Endothelial cell (in vitro differentiated cells): ENCODE measurements at regions not wholly inside any gene's neighbourhood (a gene's known extent, or its start where the extent isn't known, plus 50 kb on each side); places are given as distances from the start of the nearest gene placed in this dataset.
"Not testable (repeated sequence)": the region's sequence is repeated elsewhere in the genome, so short reads cannot be mapped to it uniquely, and the experiment has no call there.

Experiments
- DNase-seq: peaks from one replicate; pipeline ENCODE4 v3.0.0; 2021; ENCODE audit warnings: low spot score
- H3K27ac Mint-ChIP-seq: one replicate; pipeline ENCODE4 v1.8.0; 2021; ENCODE audit warnings: mixed read lengths, inconsistent platforms; ENCODE audit not compliant: unreplicated experiment
- H3K27me3 Mint-ChIP-seq: one replicate; pipeline ENCODE4 v1.8.0; 2021; ENCODE audit warnings: mild to moderate bottlenecking, moderate library complexity, mixed read lengths, inconsistent platforms; ENCODE audit not compliant: unreplicated experiment
- H3K36me3 Mint-ChIP-seq: one replicate; pipeline ENCODE4 v1.8.0; 2021; ENCODE audit warnings: mild to moderate bottlenecking, low read depth, mixed read lengths, inconsistent platforms; ENCODE audit not compliant: unreplicated experiment
- H3K4me1 Mint-ChIP-seq: one replicate; pipeline ENCODE4 v1.8.0; 2021; ENCODE audit warnings: mild to moderate bottlenecking, mixed read lengths, inconsistent platforms; ENCODE audit not compliant: unreplicated experiment
- H3K4me3 Mint-ChIP-seq: one replicate; pipeline ENCODE4 v1.8.0; 2021; ENCODE audit warnings: mild to moderate bottlenecking, mixed read lengths, inconsistent platforms; ENCODE audit not compliant: unreplicated experiment
- H3K9me3 Mint-ChIP-seq: one replicate; pipeline ENCODE4 v1.8.0; 2021; ENCODE audit warnings: mixed read lengths, inconsistent platforms; ENCODE audit not compliant: unreplicated experiment
- TF ChIP-seq, protein P1 (sequence below): fragments of 200-600 bp; sonication (generic); IDR thresholded peaks from one replicate; pipeline ENCODE4 v1.5.0; 2021; ENCODE audit warnings: antibody characterized with exemption; ENCODE audit not compliant: unreplicated experiment

DNA sequence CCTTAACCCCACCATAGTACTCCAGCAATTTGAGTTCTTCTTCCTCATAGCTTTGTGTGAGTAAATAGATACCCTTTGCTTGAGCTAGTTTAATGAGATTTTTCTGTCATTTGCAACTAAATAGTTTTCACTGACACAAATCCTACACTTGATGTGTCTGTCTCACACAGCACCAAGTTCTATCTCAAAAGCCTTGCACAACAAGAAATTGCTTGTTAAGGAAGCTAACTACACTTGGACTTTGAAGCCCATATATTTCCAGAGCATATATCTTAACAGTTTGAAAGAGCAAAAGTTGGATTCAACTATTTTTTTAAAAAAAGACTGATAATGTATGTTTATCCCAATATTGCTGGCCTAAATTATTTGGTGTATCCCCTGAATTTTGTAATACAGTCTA lies 459.2 kb downstream of the ACTL7B start:
- no peaks in the 10 kb centered on the region for H3K9me3 Mint-ChIP-seq
- H3K27ac Mint-ChIP-seq, result no peak overlapping the region
- H3K4me3 Mint-ChIP-seq, result no peak overlapping the region
- DNase-seq, result no peak
- H3K4me1 Mint-ChIP-seq, result no peaks in the 10 kb centered on the region
- TF ChIP-seq, protein P1, sequence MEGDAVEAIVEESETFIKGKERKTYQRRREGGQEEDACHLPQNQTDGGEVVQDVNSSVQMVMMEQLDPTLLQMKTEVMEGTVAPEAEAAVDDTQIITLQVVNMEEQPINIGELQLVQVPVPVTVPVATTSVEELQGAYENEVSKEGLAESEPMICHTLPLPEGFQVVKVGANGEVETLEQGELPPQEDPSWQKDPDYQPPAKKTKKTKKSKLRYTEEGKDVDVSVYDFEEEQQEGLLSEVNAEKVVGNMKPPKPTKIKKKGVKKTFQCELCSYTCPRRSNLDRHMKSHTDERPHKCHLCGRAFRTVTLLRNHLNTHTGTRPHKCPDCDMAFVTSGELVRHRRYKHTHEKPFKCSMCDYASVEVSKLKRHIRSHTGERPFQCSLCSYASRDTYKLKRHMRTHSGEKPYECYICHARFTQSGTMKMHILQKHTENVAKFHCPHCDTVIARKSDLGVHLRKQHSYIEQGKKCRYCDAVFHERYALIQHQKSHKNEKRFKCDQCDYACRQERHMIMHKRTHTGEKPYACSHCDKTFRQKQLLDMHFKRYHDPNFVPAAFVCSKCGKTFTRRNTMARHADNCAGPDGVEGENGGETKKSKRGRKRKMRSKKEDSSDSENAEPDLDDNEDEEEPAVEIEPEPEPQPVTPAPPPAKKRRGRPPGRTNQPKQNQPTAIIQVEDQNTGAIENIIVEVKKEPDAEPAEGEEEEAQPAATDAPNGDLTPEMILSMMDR, result no peak
- H3K27me3 Mint-ChIP-seq, result no peaks in the 10 kb centered on the region
- H3K36me3 Mint-ChIP-seq, result no peaks in the 10 kb centered on the region

DNA sequence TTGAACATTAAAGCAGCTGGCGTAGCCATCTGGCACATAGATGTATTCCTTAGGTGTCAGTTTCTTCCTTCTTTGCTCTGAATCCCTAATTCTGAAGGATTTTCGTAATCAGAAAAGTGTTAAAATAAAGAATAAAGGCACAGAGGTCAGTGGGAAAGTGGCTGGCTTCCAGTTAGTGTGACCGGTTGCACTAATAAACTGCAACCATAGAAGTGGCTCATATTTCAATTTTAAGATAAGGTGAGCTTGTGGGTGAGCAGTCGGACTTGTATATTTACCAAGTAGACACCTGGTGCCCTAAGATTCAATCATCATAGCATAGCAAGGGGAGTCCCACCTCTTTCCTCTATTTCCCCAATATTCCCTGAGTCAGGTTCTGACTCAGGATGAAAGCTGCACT lies 459.6 kb downstream of the ACTL7B start:
- no peaks in the 10 kb centered on the region for H3K27me3 Mint-ChIP-seq
- TF ChIP-seq, protein P1, result no peak
- H3K27ac Mint-ChIP-seq, result no peak overlapping the region
- DNase-seq, result no peak
- H3K4me1 Mint-ChIP-seq, result no peaks in the 10 kb centered on the region
- no peak overlapping the region for H3K4me3 Mint-ChIP-seq
- H3K9me3 Mint-ChIP-seq, result no peaks in the 10 kb centered on the region
- no peaks in the 10 kb centered on the region for H3K36me3 Mint-ChIP-seq

DNA sequence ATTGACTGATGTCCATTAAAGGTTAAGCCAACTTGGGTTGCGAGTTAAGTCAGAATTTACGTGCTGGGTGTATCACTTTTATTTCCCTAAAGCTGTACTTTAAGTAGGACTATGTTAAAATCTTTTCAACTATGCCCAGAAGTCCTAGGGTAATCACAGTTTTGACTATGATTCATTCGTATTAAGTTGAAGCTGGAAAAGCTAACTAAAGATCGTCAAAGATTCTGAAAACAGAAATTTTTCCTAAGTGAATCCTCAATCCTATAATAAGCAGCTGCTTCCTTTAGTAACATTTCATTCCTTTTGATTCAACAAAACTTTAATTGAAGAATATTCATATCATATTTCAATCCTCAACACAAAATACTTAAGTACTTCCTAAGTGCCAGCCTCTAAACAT lies 460.4 kb downstream of the ACTL7B start:
- no peaks in the 10 kb centered on the region for H3K9me3 Mint-ChIP-seq

DNA sequence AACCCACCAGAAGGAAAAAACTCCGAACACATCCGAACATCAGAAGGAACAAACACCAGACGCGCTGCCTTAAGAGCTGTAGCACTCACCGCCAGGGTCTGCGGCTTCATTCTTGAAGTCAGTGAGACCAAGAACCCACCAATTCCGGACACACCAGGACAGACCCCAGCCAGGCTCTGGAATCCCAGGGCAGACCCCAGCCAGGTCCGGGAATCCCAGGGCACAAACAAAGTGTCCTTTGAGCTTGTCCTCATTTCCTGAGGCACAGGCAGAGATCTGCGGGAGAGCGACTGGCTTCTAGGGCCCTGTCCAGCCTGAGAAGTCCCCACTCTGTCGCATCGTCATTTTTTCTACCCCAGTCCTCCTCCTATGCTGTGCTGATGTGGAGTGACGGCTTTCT lies 461.1 kb downstream of the ACTL7B start:
- TF ChIP-seq, protein P1, result no peak
- no peak for DNase-seq
- H3K9me3 Mint-ChIP-seq, result no peaks in the 10 kb centered on the region

More for the DNA sequence above, 460.4 kb downstream of the ACTL7B start:
- Mint-ChIP-seq H3K4me3 (no peak overlapping the region), H3K36me3 (no peaks in the 10 kb centered on the region), H3K4me1 (no peaks in the 10 kb centered on the region), H3K27me3 (no peaks in the 10 kb centered on the region), H3K27ac (no peak overlapping the region)
- DNase-seq, result no peak
- TF ChIP-seq, protein P1, result no peak

DNA sequence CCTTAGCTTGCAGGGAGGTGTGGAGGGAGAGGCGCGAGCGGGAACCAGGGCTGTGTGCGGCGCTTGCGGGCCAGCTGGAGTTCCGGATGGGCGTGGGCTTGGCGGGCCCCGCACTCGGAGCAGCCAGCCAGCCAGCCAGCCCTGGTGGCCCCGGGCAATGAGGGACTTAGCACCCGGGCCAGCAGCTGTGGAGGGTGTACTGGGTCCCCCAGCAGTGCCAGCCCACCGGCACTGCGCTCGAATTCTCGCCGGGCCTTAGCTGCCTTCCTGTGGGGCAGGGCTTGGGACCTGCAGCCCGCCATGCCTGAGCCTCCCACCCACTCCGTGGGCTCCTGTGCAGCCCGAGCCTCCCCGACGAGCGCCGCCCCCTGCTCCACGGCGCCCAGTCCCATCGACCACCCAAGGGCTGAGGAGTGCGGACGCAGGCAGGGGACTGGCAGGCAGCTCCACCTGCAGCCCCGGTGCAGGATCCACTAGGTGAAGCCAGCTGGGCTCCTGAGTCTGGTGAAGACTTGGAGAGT lies 462.2 kb downstream of the ACTL7B start:
- H3K4me3 Mint-ChIP-seq, DNase-seq, H3K4me1 Mint-ChIP-seq, H3K27ac Mint-ChIP-seq, H3K27me3 Mint-ChIP-seq, H3K36me3 Mint-ChIP-seq, H3K9me3 Mint-ChIP-seq: not testable (repeated sequence)

More for the DNA sequence above, 461.1 kb downstream of the ACTL7B start:
- Mint-ChIP-seq H3K27ac (no peak overlapping the region), H3K36me3 (no peaks in the 10 kb centered on the region), H3K4me3 (no peak overlapping the region), H3K27me3 (no peaks in the 10 kb centered on the region), H3K4me1 (no peaks in the 10 kb centered on the region)
